ENCODE measurements at regions not wholly inside any gene's neighbourhood (a gene's known extent, or its start where the extent isn't known, plus 50 kb on each side); places are given as distances from the start of the nearest gene placed in this dataset.

DNA sequence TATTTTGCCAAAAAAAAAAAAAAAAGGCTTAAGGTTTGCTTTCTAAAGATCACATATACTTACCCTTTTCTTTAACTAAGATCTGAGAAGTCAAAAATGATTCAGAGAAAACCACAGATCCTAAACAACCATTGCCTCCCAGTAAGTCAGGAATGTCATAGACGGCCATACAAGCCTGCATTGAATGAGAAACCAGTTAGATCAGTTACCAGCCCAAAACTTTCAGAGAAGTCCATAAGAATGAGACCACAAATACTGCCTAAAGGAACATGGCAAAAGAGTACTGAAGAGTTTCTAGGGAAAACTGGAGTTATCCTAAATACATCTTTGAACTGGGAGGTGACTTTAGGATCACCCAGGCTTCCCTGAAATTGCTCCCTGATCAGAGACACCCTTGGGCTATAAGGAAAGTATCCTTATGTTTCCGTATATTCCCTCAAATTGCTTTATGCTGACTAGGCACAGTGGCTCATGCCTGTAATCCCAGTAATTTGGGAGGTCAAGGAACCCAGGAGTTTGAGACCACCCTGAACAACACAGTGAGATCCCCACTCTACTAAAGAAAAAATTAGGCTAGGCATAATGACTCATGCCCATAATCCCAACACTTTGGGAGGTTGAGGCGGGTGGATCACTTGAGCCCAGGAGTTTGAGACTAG, 79.4 kb upstream of the SLC4A11 start:
- TF ChIP-seq CTCF (IDR thresholded peaks at IDR 0.05), result no peak
- TF ChIP-seq POLR2A (IDR thresholded peaks at IDR 0.05), result no peak
- H3K27me3 ChIP-seq, result no peaks in the 10 kb centered on the region
- H3K27ac ChIP-seq, result no peak overlapping the region
- peaks cover 8 to 14% of the 10 kb centered on the region in 2 donors for H3K36me3 ChIP-seq
- no peak for DNase-seq
- H3K4me3 ChIP-seq (replicated peaks in 1 of 3), result no peak overlapping the region
- intact Hi-C loops (cut with DNase I), result loop anchor here (5.0 to 10.0 kb wide), 2 partner anchors 101 to 204 kb away; no protein-coding TSS in a partner anchor
- 97 to 98% methylated on average over 3 of the region's 3 CpGs for WGBS, 2 donors
- H3K9me3 ChIP-seq, result no peaks in the 10 kb centered on the region
- peaks cover 25 to 32% of the 10 kb centered on the region in 2 donors for H3K4me1 ChIP-seq

- H3K9me3 ChIP-seq, result no peaks in the 10 kb centered on the region
- peak; percentile 12 to 27 for DNase-seq
- H3K27ac ChIP-seq, result peak overlapping the region; percentile 90 to 92 (median 92)
- intact Hi-C loops (cut with DNase I), result loop anchor here (5.0 to 10.0 kb wide), 2 partner anchors 99 to 201 kb away; no protein-coding TSS in a partner anchor
- 83 to 89% methylated on average over 7 of the region's 7 CpGs for WGBS, 2 donors
- H3K27me3 ChIP-seq, result no peaks in the 10 kb centered on the region
- TF ChIP-seq POLR2A (IDR thresholded peaks at IDR 0.05) (peak in 1 of 2 donors; percentile 26), CTCF (IDR thresholded peaks at IDR 0.05) (no peak)
- no peak overlapping the region for H3K4me3 ChIP-seq (replicated peaks in 1 of 3)
- peaks cover 0 to 4% of the 10 kb centered on the region in 2 donors for H3K36me3 ChIP-seq
- H3K4me1 ChIP-seq, result peaks cover 42 to 54% of the 10 kb centered on the region in 2 donors
These were observed 77.1 kb upstream of the SLC4A11 start for GRCh38 chr20:3316136-3316535.

GRCh38 chr20:3315136-3315535, 76.1 kb upstream of the SLC4A11 start:
- Histone ChIP-seq H3K4me1 (peaks cover 48 to 59% of the 10 kb centered on the region in 2 donors), H3K36me3 (no peaks in the 10 kb centered on the region), H3K4me3 (replicated peaks in 1 of 3) (no peak overlapping the region), H3K9me3 (no peaks in the 10 kb centered on the region), H3K27ac (peak overlapping the region; percentile 90 to 92 (median 92)), H3K27me3 (no peaks in the 10 kb centered on the region)
- TF ChIP-seq CTCF (IDR thresholded peaks at IDR 0.05) (no peak), POLR2A (IDR thresholded peaks at IDR 0.05) (no peak)
- WGBS, 2 donors, result 70 to 90% methylated on average over 2 of the region's 2 CpGs
- peak; percentile 12 to 35 for DNase-seq
- intact Hi-C loops (cut with DNase I), result loop anchor here (5.0 to 10.0 kb wide), 2 partner anchors 98 to 200 kb away; no protein-coding TSS in a partner anchor

DNA sequence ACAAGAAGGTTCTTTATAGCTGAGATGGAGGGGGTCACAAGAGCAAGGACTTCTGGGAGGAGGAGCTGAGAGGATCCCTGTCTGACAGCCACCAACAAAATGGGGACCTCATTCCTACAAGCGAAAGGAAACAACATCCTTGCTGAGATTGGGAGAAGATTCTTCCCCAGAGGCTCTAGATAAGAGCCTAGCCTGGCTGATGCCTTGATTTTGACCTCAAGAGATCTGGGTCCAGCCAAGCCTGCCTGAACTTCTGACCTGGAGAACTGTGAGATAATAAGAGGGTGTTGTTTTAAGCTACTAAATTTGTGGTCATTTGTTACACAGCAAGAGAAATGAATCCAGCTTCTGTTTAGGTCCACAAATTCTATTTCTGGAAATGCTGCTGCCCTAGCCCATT, 75.4 kb upstream of the SLC4A11 start:
- TF ChIP-seq POLR2A (IDR thresholded peaks at IDR 0.05) (no peak), CTCF (IDR thresholded peaks at IDR 0.05) (no peak)
- intact Hi-C loops (cut with DNase I), result loop anchor here (10.0 kb wide), 1 partner anchor 200 kb away; no protein-coding TSS in a partner anchor
- DNase-seq, result no peak
- H3K36me3 ChIP-seq, result no peaks in the 10 kb centered on the region
- 83% methylated on average over 1 of the region's 1 CpG for WGBS, 2 donors
- H3K27ac ChIP-seq, result peak overlapping the region; percentile 90 to 92 (median 92)
- H3K27me3 ChIP-seq, result no peaks in the 10 kb centered on the region
- no peak overlapping the region for H3K4me3 ChIP-seq (replicated peaks in 1 of 3)
- H3K4me1 ChIP-seq, result peaks cover 48 to 59% of the 10 kb centered on the region in 2 donors
- no peaks in the 10 kb centered on the region for H3K9me3 ChIP-seq

DNA sequence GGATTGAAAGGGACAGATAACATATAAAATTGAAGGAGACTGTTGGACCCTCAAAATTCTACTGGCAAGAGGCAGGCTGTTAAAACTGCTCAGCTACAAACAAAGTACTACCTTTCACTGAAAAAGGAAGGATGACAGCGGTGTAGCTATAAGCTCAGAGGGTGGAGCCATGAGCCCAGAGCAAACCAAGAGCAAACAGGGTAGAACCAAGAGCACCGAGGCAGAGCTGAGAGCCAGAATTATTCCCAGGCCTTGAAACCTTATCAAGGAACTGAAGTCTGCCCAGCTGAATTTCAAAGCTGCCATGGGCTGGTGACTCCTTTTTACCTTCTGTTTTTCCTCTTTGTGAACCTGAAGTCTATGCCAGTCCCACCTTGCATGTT, 74.7 kb upstream of the SLC4A11 start:
- intact Hi-C loops (cut with DNase I), result loop anchor here (10.0 kb wide), 1 partner anchor 199 kb away; no protein-coding TSS in a partner anchor
- peak overlapping the region; percentile 90 to 92 (median 92) for H3K27ac ChIP-seq
- WGBS, 2 donors, result 30 to 43% methylated on average over 2 of the region's 2 CpGs

More for the DNA sequence above, 74.7 kb upstream of the SLC4A11 start:
- H3K4me3 ChIP-seq (replicated peaks in 1 of 3), result no peak overlapping the region
- no peak for TF ChIP-seq CTCF (IDR thresholded peaks at IDR 0.05)
- TF ChIP-seq POLR2A (IDR thresholded peaks at IDR 0.05), result peak in 1 of 2 donors; percentile 24
- H3K36me3 ChIP-seq, result no peaks in the 10 kb centered on the region
- no peaks in the 10 kb centered on the region for H3K9me3 ChIP-seq
- DNase-seq, result peak; percentile 59 to 70
- H3K4me1 ChIP-seq, result peaks cover 48 to 59% of the 10 kb centered on the region in 2 donors
- no peaks in the 10 kb centered on the region for H3K27me3 ChIP-seq
